ENCODE measurements at regions not wholly inside any gene's neighbourhood (a gene's known extent, or its start where the extent isn't known, plus 50 kb on each side); places are given as distances from the start of the nearest gene placed in this dataset.

- no peak for ATAC-seq
- Mint-ChIP-seq H3K27me3 (no peaks in the 10 kb centered on the region), H3K27ac (no peak overlapping the region), H3K4me1 (no peaks in the 10 kb centered on the region), H3K36me3 (no peaks in the 10 kb centered on the region), H3K4me3 (no peak overlapping the region), H3K9me3 (no peaks in the 10 kb centered on the region)
These were observed 227.5 kb upstream of the BRINP1 start for GRCh38 chr9:119596703-119597102.

GRCh38 chr9:119588874-119589744 lies 219.9 kb upstream of the BRINP1 start:
- Mint-ChIP-seq H3K27ac (no peak overlapping the region), H3K4me3 (no peak overlapping the region), H3K4me1 (no peaks in the 10 kb centered on the region), H3K9me3 (peaks cover 3% of the 10 kb centered on the region), H3K27me3 (no peaks in the 10 kb centered on the region), H3K36me3 (no peaks in the 10 kb centered on the region)
- ATAC-seq, result no peak

GRCh38 chr9:119577881-119578280 lies 208.6 kb upstream of the BRINP1 start:
- no peak for ATAC-seq
- Mint-ChIP-seq H3K4me3 (no peak overlapping the region), H3K4me1 (no peaks in the 10 kb centered on the region), H3K27me3 (no peaks in the 10 kb centered on the region), H3K9me3 (no peaks in the 10 kb centered on the region), H3K27ac (no peak overlapping the region), H3K36me3 (no peaks in the 10 kb centered on the region)

- H3K36me3 Mint-ChIP-seq, result no peaks in the 10 kb centered on the region
- no peak overlapping the region for H3K4me3 Mint-ChIP-seq
- peaks cover 39% of the 10 kb centered on the region for H3K27me3 Mint-ChIP-seq
- ATAC-seq, result no peak
- H3K9me3 Mint-ChIP-seq, result peaks cover 3% of the 10 kb centered on the region
- no peak overlapping the region for H3K27ac Mint-ChIP-seq
- peaks cover 7% of the 10 kb centered on the region for H3K4me1 Mint-ChIP-seq
These were observed 190.8 kb upstream of the BRINP1 start for GRCh38 chr9:119559986-119560385.

GRCh38 chr9:119559056-119559455 lies 189.8 kb upstream of the BRINP1 start:
- ATAC-seq, result no peak

GRCh38 chr9:119556129-119556875 lies 187.1 kb upstream of the BRINP1 start:
- Mint-ChIP-seq H3K36me3 (no peaks in the 10 kb centered on the region), H3K27me3 (peaks cover 39% of the 10 kb centered on the region), H3K27ac (no peak overlapping the region), H3K9me3 (no peaks in the 10 kb centered on the region), H3K4me3 (peak overlapping the region; percentile 18), H3K4me1 (peaks cover 7% of the 10 kb centered on the region)
- ATAC-seq, result peak; percentile 69

More at GRCh38 chr9:119559056-119559455, 189.8 kb upstream of the BRINP1 start:
- no peak overlapping the region for H3K4me3 Mint-ChIP-seq
- H3K27ac Mint-ChIP-seq, result no peak overlapping the region
- peaks cover 7% of the 10 kb centered on the region for H3K4me1 Mint-ChIP-seq
- H3K36me3 Mint-ChIP-seq, result no peaks in the 10 kb centered on the region
- peaks cover 3% of the 10 kb centered on the region for H3K9me3 Mint-ChIP-seq
- peaks cover 39% of the 10 kb centered on the region for H3K27me3 Mint-ChIP-seq

- Mint-ChIP-seq H3K27me3 (no peaks in the 10 kb centered on the region), H3K4me3 (no peak overlapping the region), H3K9me3 (no peaks in the 10 kb centered on the region), H3K27ac (no peak overlapping the region), H3K36me3 (no peaks in the 10 kb centered on the region), H3K4me1 (no peaks in the 10 kb centered on the region)
- no peak for ATAC-seq
These were observed 175.3 kb upstream of the BRINP1 start for GRCh38 chr9:119544492-119544891.

GRCh38 chr9:119537138-119537537 lies 167.9 kb upstream of the BRINP1 start:
- no peaks in the 10 kb centered on the region for H3K4me1 Mint-ChIP-seq
- ATAC-seq, result no peak
- no peak overlapping the region for H3K4me3 Mint-ChIP-seq
- no peaks in the 10 kb centered on the region for H3K36me3 Mint-ChIP-seq
- H3K27me3 Mint-ChIP-seq, result no peaks in the 10 kb centered on the region
- no peak overlapping the region for H3K27ac Mint-ChIP-seq
- H3K9me3 Mint-ChIP-seq, result no peaks in the 10 kb centered on the region

- Mint-ChIP-seq H3K4me1 (no peaks in the 10 kb centered on the region), H3K4me3 (no peak overlapping the region), H3K27me3 (no peaks in the 10 kb centered on the region), H3K27ac (no peak overlapping the region), H3K36me3 (no peaks in the 10 kb centered on the region), H3K9me3 (no peaks in the 10 kb centered on the region)
- no peak for ATAC-seq
These were observed 164.3 kb upstream of the BRINP1 start for GRCh38 chr9:119533504-119533903.

- H3K4me1 Mint-ChIP-seq, result no peaks in the 10 kb centered on the region
- no peaks in the 10 kb centered on the region for H3K9me3 Mint-ChIP-seq
- no peaks in the 10 kb centered on the region for H3K36me3 Mint-ChIP-seq
- ATAC-seq, result no peak
- no peak overlapping the region for H3K27ac Mint-ChIP-seq
- no peaks in the 10 kb centered on the region for H3K27me3 Mint-ChIP-seq
- no peak overlapping the region for H3K4me3 Mint-ChIP-seq
These were observed 157.5 kb upstream of the BRINP1 start for GRCh38 chr9:119526698-119527097.

- no peaks in the 10 kb centered on the region for H3K4me1 Mint-ChIP-seq
- H3K36me3 Mint-ChIP-seq, result no peaks in the 10 kb centered on the region
- H3K27ac Mint-ChIP-seq, result no peak overlapping the region
- no peak for ATAC-seq
- H3K9me3 Mint-ChIP-seq, result no peaks in the 10 kb centered on the region
- no peaks in the 10 kb centered on the region for H3K27me3 Mint-ChIP-seq
- H3K4me3 Mint-ChIP-seq, result no peak overlapping the region
These were observed 154.3 kb upstream of the BRINP1 start for GRCh38 chr9:119523508-119523907.

GRCh38 chr9:119522381-119522780 lies 153.1 kb upstream of the BRINP1 start:
- no peaks in the 10 kb centered on the region for H3K9me3 Mint-ChIP-seq
- no peak for ATAC-seq
- H3K36me3 Mint-ChIP-seq, result no peaks in the 10 kb centered on the region
- no peak overlapping the region for H3K4me3 Mint-ChIP-seq
- H3K27me3 Mint-ChIP-seq, result no peaks in the 10 kb centered on the region
- H3K27ac Mint-ChIP-seq, result no peak overlapping the region
- no peaks in the 10 kb centered on the region for H3K4me1 Mint-ChIP-seq

GRCh38 chr9:119509291-119509905 lies 140.2 kb upstream of the BRINP1 start:
- H3K36me3 Mint-ChIP-seq, result no peaks in the 10 kb centered on the region
- H3K27ac Mint-ChIP-seq, result no peak overlapping the region
- no peak overlapping the region for H3K4me3 Mint-ChIP-seq
- H3K4me1 Mint-ChIP-seq, result no peaks in the 10 kb centered on the region
- peaks cover 6% of the 10 kb centered on the region for H3K9me3 Mint-ChIP-seq
- H3K27me3 Mint-ChIP-seq, result no peaks in the 10 kb centered on the region
- no peak for ATAC-seq

- H3K27me3 Mint-ChIP-seq, result peaks cover 9% of the 10 kb centered on the region
- H3K4me3 Mint-ChIP-seq, result no peak overlapping the region
- H3K27ac Mint-ChIP-seq, result no peak overlapping the region
- peaks cover 3% of the 10 kb centered on the region for H3K9me3 Mint-ChIP-seq
- ATAC-seq, result no peak
- no peaks in the 10 kb centered on the region for H3K4me1 Mint-ChIP-seq
- no peaks in the 10 kb centered on the region for H3K36me3 Mint-ChIP-seq
These were observed 132.1 kb upstream of the BRINP1 start for GRCh38 chr9:119501374-119501773.

GRCh38 chr9:119500072-119500771 lies 131.0 kb upstream of the BRINP1 start:
- peaks cover 9% of the 10 kb centered on the region for H3K27me3 Mint-ChIP-seq
- H3K36me3 Mint-ChIP-seq, result no peaks in the 10 kb centered on the region
- peaks cover 3% of the 10 kb centered on the region for H3K9me3 Mint-ChIP-seq
- H3K4me3 Mint-ChIP-seq, result no peak overlapping the region
- no peak overlapping the region for H3K27ac Mint-ChIP-seq
- ATAC-seq, result no peak
- H3K4me1 Mint-ChIP-seq, result no peaks in the 10 kb centered on the region

All from stimulated activated memory B cell treated with anti-CD40 and anti-IgM and Interleukin-4, amounts not matched to agents 10 μg/mL and 1 μg/mL and 100 μg/mL, for 72 hours (primary cell).